NCI-H82 treated with DMSO at 0.1 percent for 48 hours (cell line): ENCODE measurements at regions not wholly inside any gene's neighbourhood (a gene's known extent, or its start where the extent isn't known, plus 50 kb on each side); places are given as distances from the start of the nearest gene placed in this dataset.
A peak's percentile ranks its signal among the peaks of the same experiment; 100 is the strongest.

Source experiments
- DNase-seq: peaks from one replicate; lab custom pipeline; 2025; ENCODE audit not compliant: unreplicated experiment; lab: John Stamatoyannopoulos, UW

DNA sequence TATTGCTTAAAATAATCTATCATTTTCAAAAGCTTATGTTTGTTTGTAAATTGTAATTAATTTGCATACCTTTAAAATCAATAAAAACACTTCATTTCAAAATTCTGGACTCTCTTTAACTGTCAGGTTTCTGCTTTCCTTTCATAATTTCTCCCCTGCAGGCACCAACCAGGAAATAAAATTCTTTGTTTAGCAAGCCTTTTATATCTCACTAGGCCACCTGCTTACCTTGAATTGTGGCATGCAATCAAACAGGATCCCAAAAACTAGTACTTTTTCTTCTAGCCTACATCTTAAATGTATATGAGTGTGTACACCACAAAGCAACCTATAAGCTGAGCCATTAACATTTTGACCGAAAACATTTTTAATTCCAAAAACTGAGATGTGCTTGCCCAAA is 233.1 kb downstream of the NR4A2 start:
- no peak for DNase-seq

DNA sequence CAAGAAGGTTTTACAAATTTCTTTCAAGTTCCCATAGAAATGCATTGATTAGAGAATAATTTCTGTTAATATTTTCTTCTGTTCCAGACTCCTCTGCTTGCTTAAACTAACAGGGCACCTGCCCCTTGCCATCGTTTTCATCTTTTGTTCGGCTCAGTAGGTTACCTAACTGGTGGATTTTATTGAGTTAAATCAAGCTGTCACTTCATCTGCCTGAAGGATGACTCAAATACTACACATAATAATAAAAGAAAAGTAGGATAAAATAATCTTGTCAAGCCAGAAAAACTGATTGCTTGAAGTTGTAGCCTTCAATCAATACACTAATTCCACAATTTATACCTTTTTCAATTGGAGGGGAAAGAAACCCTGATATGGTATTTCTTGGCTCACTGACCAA is 234.0 kb downstream of the NR4A2 start:
- DNase-seq, result no peak

DNA sequence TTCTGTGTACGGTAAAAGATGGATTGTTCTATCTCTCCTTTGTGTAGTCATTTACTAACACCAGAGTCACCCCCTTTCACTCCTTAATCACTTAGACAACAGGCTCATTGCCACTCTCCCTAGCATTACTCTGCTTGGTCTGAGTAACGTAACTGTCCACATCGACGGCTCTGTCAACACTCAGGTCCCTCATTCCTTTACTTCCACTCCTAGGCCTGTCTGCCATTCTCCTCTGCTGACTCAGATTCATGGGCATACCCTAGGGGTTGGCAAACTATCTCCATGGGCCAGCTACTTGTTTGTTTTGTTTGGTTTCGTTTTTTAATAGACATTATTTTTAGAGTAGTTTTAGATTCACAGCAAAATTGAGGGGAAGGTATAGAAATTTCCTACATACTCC is 243.9 kb downstream of the NR4A2 start:
- no peak for DNase-seq

DNA sequence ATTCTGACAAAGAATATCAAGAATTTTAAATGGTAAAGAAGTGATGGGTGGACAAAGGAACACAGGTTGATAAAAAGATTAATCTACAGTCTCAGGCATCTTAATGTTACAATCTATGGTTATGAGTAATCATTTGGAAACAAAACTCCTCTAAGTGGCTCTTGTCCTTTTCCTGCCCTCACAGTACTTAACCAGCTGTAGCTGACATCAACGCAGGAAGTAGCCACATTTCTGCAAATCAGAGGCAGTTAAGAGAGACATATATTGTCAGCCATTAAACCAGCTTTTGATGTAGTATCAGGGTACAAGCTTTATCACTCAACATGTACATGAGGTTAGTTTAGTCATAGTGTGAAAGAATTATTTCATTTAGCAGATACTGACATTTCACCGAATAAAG is 244.6 kb downstream of the NR4A2 start:
- no peak for DNase-seq

DNA sequence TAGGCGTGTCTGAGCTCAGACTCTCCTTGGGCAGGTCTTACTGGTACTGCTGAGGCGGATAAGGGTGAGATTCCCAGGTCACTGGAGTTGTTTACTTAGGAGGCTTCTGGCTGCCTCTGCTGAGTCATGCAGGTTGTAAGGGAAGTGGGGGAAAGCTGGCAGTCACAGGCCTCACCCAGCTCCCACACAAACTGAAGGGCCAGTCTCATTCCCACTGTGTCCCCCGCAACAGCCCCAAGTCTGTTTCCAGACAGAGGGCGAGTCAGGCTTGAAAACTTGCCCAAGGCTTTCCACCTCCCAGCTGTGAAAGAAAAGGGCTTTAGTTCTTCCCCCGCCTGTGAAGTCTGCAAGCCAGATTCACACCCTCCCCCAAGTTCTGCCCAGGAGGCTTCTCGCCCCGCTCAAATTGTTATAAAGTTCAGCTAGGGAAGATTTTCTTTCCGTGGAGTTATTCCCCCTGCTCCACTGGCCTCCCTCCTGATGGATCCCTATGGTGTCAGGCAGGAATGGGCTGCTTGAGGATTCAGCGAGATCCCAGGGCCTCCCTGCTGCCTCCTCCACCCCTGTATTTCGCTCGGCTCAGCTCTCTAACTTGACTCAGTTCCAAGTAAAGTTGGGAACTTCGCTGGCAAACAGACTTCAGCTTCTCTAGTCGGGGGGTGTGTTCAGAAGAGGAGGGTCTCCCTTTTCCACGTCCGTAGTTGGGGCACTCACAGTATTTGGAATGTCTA is 248.6 kb downstream of the NR4A2 start:
- DNase-seq, result no peak

DNA sequence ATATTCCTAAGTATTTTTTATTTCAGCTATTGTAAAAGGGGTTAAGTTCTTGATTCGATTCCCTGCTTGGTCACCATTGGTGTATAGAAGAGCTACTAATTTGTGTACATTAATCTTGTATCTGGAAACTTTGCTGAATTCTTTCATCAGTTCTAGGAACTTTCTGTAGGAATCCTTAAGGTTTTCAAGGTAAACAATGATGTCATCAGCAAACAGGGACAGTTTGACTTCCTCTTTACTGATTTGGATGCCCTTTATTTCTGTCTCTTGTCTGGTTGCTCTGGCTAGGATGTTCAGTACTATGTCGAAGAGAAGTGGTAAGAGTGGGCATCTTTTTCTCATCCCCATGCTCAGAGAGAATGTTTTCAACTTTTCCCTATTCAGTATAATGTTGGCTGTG is 252.7 kb downstream of the NR4A2 start:
- DNase-seq, result no peak

DNA sequence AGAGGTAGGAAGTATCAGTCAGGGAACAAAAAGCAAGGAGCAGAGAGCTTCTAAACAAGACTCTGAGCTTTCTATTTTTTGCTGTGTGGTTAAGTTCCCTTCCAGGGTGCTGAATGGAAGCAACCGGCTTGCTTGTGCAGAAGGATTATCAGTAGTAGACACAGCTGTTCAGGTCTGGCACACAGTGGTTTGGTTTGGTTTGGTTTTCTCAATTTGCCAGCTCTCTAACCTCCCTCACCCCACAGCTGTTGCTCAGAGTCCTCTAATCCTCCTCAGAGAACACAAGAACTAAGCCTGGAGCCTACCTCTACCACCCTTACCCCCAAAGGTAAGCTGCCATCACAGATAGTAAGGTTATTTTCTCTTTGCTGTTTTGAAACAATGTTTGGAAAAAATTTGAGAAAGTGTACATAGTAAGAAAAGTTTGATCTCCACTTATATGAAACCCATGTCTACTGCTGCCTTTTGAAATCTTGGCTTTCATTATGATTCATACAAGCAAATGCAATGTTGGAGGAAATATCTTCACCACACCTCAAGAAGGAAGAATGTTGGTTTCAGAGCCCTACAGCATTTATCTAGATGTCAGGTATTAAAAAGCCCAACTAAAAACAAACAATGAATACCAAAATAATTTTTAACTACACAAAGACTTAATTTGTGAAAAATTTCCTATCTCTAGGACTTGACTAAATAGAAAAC is 255.3 kb downstream of the NR4A2 start:
- DNase-seq, result peak; percentile 5

DNA sequence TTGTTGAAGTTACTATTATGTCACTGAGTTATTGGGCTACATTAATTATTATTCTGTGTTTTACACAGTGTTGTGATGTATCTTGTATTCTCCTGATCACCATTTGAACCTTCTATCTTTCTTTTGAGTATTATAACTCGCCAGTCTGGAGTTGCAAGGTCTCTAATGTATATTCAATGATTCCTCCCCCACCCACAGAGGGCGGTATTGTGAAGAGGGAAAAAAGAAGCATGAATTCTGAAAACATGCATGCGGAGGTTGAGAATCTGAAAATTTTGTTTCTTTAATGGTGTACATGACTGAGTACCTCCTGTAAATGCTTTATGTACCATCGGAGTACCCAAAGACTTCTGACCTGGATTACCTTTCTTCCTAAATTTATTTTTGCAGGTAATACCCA is 266.6 kb downstream of the NR4A2 start:
- no peak for DNase-seq

DNA sequence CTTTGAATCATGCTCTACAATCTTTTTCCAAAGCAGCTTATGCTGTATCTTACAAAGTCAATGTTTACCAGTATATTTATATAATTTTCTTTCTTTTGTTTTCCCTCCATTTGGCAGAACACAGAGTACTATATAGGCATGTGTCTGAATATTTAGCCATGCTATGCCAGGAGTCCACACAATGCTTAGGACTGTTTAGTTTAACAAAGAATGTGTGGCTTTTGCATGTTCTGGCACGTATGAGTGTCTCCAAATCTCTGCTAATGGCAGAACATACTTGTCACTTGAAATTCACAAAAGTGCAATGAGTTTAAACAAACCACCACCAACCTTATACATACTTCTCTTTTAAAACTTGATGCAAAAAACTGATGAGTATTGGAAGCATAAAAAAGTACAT is 268.0 kb downstream of the NR4A2 start:
- no peak for DNase-seq

DNA sequence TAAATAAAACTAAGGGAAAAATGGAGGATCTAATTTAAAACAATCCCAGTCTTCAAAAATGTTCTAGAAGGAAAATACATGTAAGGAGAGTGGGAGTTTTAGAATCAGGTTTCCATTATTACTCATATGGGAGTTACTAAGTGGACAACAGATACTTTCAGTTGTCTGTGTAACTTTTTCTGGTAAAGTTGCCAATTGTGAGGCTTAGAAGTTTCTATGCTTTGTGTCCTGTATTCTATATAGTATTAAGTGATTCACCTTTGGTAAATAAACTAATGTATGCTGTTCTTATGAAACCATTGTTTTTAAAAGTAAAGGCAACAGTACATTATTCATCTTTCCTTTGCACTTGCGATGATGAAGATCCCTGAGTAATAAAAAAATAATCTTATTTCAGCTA is 274.9 kb downstream of the NR4A2 start:
- no peak for DNase-seq

DNA sequence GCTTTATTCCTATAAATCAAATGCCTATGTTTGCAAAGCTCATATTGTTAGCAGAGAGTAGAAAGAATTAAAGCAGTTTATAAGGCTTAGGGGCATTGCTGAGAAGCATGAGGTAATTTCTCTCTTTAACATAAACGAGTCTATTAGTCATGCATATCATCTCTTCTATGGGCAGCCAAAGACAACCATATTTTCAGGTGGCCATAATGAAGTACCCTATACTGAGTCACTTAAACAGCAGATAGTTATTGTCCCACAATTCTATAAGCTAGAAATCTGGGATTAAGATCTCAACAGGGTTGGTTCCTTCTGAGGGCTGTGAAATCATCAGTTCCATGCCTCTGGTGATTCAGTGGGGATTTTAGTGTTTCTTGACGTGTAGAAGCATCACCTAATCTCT is 277.5 kb downstream of the NR4A2 start:
- no peak for DNase-seq

DNA sequence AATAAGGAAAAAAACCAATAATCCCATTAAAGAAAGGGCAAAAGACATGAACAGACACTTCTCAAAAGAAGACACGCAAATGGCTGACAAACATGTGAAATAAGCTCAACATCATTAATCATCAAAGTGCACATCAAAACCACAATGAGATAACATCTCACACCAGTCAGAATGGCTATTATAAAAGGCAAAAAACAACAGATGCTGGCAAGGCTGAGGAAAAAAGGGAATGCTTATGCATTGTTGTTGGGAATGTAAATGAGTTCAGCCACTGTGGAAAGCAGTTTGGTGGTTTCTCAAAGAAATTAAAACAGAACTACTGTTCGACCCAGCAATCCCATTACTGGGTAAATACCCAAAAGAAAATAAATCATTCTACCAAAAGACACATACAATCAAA is 285.6 kb downstream of the NR4A2 start:
- DNase-seq, result no peak

DNA sequence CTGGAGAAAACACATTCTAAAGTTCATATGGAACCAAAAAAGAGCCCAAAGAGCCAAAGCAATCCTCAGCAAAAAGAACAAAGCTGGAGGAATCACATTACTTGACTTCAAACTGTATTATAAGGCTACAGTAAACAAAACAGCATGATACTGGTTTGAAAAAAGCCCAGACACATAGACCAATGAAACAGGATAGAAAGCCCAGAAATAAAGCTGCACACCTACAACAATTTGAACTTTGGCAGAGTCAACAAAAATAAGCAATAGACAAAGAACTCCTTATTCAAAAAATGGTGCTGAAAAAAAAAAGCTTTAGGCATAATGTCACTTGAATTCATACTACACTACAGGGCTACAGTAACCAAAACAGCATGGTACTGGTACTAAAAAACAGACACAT is 289.6 kb downstream of the NR4A2 start:
- DNase-seq, result no peak

DNA sequence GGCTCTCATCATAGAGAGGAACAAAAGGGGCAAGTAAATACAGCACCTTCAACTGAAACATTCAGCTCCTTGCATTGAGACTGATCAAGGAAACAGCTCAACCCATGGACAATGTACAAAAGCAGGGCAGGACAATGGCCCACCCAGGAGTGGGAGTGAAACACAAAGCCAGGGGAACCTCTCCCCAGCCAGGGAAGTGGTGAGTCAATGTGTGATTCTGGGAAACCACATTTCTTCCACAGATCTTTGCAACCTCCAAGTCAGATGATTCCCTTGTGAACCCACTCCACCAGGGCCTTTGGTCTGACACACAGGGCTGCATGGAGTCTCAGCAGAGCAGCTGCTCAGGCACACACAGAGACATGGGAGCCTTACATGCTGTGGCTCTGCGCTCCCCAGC is 294.5 kb downstream of the NR4A2 start:
- no peak for DNase-seq

DNA sequence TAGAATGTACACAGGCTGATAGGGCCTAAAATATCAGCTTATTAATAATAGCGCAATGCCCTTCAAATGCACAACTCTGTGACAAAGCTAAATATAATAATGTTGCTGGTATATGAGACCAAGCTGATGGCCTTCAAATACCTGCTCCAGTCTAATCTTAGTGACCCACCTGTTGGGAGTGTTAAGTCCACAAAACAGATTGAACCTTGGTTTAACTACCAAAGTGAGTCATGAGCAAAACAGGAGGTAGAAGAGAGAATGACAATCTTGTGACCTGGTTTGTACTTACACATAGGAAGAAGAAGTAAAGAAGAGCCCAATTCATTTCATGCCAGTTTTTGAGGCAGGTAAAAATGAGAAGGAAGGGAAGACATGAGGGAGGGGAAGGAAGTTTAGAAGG is 295.0 kb downstream of the NR4A2 start:
- DNase-seq, result no peak

DNA sequence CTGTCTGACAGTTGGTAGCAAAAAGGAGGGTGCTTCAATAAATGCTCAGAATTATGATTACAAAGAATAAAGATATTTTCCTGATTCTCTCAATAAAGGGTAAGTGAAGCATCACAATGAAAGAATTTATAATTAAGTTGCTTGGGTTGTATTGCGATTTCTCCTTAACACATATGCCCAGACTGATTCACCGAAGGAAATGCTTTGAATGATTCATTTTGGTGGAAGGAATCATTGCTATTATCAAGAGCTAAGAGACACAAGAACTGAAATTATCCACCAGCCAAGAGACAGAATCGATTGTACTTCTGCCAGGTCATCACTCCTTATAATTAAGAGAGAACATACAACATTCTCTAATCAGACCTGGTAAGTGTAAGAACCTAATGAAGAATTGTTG is 301.4 kb downstream of the NR4A2 start:
- no peak for DNase-seq

DNA sequence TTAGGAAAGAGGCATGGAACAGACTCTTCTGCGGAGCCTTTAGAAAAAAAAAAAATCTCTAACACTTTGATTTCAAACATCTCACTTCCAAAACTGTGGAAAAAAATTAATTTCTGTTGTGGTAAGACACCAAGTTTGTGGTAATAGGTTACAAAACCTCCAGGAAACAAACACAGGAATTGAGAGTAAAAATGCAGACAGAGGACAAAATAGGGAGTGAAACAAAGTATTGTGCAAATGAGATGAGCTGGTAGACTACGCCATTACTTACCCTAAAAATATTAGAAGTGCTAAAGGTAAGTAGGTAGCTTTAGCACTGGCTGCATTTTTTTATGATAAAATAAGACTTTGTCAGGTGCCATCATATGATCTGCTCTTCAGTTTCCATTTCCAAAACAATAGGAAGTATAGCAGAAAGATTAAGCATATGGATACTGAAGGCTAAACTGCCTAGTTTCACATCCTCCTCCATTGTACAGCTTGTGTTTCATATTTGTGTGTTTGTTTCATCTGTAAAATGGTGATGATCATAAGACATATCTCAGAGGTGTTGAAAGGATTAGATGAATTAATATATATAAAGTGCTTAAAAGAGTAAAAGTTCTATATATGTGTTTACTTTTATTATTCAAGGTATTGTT is 309.2 kb downstream of the NR4A2 start:
- DNase-seq, result no peak

DNA sequence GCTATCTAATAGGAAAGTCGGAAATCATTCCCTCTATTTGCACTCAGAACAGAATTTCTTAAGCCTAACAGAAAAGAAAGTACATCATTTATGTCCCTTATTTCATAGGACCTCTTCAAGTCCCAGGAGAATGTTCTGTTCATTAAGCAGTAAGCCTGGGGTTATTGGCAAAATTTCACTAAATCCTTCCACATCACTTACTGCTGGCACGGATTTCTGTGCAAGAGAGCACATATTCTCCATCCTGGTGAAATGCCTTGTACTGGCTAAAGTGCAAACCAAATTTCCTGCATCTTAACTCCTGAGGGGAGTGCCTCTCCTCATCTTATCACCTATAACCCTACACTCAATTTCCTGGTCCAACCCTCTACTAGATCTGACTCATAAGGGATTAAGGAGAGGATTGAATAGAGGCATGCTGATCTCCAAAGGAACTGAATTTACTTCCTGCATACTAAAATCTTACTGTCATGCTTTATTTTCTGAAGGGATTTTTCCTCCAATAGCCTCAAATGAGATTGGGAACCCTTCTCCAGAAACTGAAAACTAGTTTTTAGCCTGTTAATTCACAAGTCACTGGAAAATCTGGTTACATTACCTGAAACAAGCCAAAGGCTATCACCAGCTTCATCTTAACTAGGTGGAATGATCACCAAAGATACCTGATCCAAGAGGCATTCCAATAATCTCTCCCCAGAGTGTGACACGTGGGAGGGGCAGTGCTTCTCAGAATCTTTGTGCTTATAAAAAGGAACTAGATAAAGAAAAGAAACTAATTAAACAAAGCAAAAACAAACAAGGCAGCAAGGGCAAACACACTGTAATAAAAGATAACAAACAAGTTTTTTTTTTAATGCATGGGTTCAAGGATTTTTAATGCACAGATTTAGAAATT is 311.1 kb downstream of the NR4A2 start:
- no peak for DNase-seq

DNA sequence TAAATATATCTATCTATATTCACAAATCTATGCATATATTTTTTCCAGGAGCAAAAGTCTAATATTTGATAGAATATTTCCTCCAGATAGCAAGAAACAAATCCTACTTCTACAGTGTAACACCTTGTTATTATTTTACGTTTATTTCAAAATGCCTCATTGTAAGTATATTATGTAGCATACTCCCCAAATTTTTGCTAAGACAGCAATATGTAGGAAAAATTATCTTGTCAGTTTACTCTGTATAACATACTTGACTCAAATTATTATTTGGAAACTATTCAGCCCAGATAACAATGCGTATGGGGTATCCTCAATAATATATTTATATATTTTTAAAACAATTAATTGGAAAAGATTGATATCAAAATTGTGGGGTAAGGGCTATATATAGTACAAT is 313.2 kb downstream of the NR4A2 start:
- DNase-seq, result no peak

DNA sequence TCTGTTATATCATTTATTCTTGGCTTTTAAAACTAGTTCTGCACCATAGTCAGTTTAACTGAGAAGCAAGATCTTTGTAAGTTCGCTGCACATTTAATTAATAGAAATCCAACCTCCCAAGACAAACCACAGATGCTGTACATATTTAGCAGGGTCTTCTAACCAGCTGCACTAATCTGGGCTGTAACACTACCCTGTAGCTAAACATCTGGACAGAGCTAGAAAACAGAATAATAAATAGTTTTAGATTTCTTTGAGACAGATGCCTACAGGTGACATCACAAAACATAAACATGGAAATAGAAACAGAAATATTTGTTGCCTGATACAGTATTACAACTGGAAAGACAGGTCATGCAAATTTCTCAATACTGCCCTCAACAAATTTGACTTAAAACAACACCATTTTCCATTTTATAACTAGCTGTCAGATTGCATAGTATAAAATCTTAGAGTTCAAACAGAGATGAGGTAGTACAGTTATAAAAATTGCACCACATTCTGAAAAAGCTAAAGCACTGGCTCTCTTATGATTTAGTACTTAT is 315.1 kb downstream of the NR4A2 start:
- no peak for DNase-seq

DNA sequence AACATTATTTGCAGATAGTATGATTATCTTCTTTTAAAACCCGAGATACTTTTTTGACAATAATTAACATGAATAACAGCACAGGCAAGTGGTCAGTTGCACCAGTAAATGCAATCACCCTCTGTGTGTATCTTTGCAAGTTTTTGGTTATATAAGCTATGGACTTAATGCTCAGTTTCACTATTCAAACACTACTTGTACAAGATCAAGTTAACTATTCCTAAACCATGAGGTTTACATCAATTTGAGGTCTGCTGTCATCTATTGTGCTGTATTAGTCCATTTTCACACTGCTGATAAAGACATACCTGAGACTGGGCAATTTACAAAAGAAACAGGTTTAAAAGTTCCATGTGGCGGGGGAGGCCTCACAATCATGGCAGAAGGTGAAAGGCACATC is 323.2 kb downstream of the NR4A2 start:
- DNase-seq, result no peak
